ENCODE measurements at regions not wholly inside any gene's neighbourhood (a gene's known extent, or its start where the extent isn't known, plus 50 kb on each side); places are given as distances from the start of the nearest gene placed in this dataset.
"Not testable (repeated sequence)": the region's sequence is repeated elsewhere in the genome, so short reads cannot be mapped to it uniquely, and the experiment has no call there.

GRCh38 chr11:23155503-23155902, 295.2 kb upstream of the CCDC179 start:
- no peak for DNase-seq

- DNase-seq, result no peak
Observed at GRCh38 chr11:23164022-23164421, 303.7 kb upstream of the CCDC179 start.

GRCh38 chr11:23166376-23166775, 306.1 kb upstream of the CCDC179 start:
- DNase-seq, result no peak

GRCh38 chr11:23179609-23180008, 319.3 kb upstream of the CCDC179 start:
- no peak for DNase-seq

- no peak for DNase-seq
Observed at GRCh38 chr11:23181022-23181807, 320.9 kb upstream of the CCDC179 start.

GRCh38 chr11:23192256-23192655, 332.0 kb upstream of the CCDC179 start:
- DNase-seq, result no peak

- no peak for DNase-seq
Observed at GRCh38 chr11:23201936-23202522, 341.8 kb upstream of the CCDC179 start.

GRCh38 chr11:23202611-23203010, 342.3 kb upstream of the CCDC179 start:
- DNase-seq, result no peak

- DNase-seq, result no peak
Observed at GRCh38 chr11:23205156-23205871, 345.0 kb upstream of the CCDC179 start.

GRCh38 chr11:23206741-23207336, 346.6 kb upstream of the CCDC179 start:
- no peak for DNase-seq

GRCh38 chr11:23211221-23211620, 350.9 kb upstream of the CCDC179 start:
- DNase-seq, result no peak

- DNase-seq, result peak; percentile 37 to 55
Observed at GRCh38 chr11:23212807-23213206, 352.5 kb upstream of the CCDC179 start.

GRCh38 chr11:23217072-23217471, 356.8 kb upstream of the CCDC179 start:
- no peak for DNase-seq

- not testable (repeated sequence) for DNase-seq
Observed at GRCh38 chr11:23220086-23220485, 359.8 kb upstream of the CCDC179 start.

- no peak for DNase-seq
Observed at GRCh38 chr11:23221366-23221765, 361.1 kb upstream of the CCDC179 start.

GRCh38 chr11:23226331-23227077, 366.2 kb upstream of the CCDC179 start:
- DNase-seq, result no peak

GRCh38 chr11:23227078-23227445, 366.8 kb upstream of the CCDC179 start:
- DNase-seq, result no peak

GRCh38 chr11:23232652-23233051, 372.4 kb upstream of the CCDC179 start:
- DNase-seq, result no peak

- no peak for DNase-seq
Observed at GRCh38 chr11:23233075-23233474, 372.8 kb upstream of the CCDC179 start.

GRCh38 chr11:23236826-23237555, 376.7 kb upstream of the CCDC179 start:
- DNase-seq, result no peak

- no peak for DNase-seq
Observed at GRCh38 chr11:23252426-23252825, 392.2 kb upstream of the CCDC179 start.

GRCh38 chr11:23257088-23257487, 396.8 kb upstream of the CCDC179 start:
- no peak for DNase-seq

Measured in NCI-H526 (cell line).